GM18520 (cell line): ENCODE measurements at regions not wholly inside any gene's neighbourhood (a gene's known extent, or its start where the extent isn't known, plus 50 kb on each side); places are given as distances from the start of the nearest gene placed in this dataset.

Experiments
- ATAC-seq: cut with Tn5 transposase; IDR thresholded peaks from one replicate; pipeline ENCODE4 v1.9.1; 2021; ENCODE audit not compliant: unreplicated experiment

- ATAC-seq, result no peak
Measured at GRCh38 chr1:219676012-219676765, 63.3 kb upstream of the ZC3H11B start.

GRCh38 chr1:219670426-219671149, 57.7 kb upstream of the ZC3H11B start:
- no peak for ATAC-seq

- ATAC-seq, result no peak
Measured at GRCh38 chr1:219669556-219669955, 56.7 kb upstream of the ZC3H11B start.

DNA sequence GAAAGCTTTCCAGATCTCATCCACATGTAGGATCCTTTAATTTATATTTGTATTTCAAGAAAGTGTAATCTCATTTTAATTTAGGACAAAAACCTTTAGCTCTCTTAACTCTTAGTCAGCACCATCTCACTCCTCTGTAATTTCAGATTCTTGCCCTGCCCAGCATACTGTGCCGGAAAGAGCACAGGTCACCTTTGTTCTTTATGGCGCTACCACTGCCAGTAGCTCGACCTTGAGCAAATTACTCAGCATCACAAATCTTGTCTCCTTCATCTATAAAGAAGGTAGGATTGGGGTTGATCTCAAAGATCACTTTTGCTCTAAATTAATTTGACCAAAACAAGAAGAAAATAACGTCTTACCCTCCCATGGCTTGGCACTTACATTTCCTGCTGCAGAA, 56.1 kb upstream of the ZC3H11B start:
- ATAC-seq, result no peak

- ATAC-seq, result no peak
Measured at GRCh38 chr1:219668446-219668845, 55.5 kb upstream of the ZC3H11B start.

DNA sequence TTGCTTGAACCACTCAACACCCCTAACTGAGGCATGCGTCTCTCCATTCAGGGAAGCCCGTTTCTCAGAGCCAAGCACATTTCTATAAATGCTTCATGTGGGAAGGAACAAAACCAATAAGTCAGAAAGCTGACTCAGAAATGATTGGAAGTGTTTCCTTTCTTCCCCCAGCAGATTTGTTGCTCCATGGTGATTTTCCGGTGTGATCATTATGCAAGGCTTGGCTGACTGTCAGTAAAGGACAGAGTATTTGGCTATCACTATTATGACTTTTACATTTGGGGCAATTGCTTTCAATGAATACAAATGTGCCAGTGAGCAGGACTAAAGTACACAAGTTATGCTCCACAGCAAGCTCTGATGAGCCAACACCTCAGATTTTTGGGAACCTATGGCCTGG, 53.3 kb upstream of the ZC3H11B start:
- no peak for ATAC-seq

DNA sequence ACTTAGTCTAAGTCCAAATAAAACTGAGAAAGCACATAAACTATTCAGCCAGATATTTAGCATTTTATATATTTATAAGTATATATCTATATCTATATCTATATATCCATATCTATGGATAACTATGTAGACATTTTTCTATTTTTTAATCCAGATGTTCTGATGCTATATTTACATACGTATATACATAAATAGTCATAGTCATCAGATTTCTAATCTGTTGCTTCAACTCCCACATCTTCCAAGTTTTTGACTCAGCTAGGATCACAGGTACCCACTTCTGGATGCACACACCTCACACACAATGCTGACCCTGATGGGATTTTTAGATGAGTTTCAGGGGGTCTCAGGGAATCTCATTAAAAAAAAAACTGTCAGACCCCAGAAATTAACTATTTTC, 52.2 kb upstream of the ZC3H11B start:
- ATAC-seq, result no peak

GRCh38 chr1:219664310-219665029, 51.6 kb upstream of the ZC3H11B start:
- ATAC-seq, result no peak
